DND-41 (cell line): ENCODE measurements at regions not wholly inside any gene's neighbourhood (a gene's known extent, or its start where the extent isn't known, plus 50 kb on each side); places are given as distances from the start of the nearest gene placed in this dataset.

Experiments
- CTCF ChIP-seq: IDR thresholded peaks from 2 replicates; pipeline ENCODE4 v1.5.1; 2012; ENCODE audit warnings: borderline replicate concordance, low read length, moderate library complexity, mild to moderate bottlenecking; ENCODE audit not compliant: poor library complexity, severe bottlenecking; ENCODE audit errors: extremely low read depth
- EZH2 ChIP-seq: IDR thresholded peaks from 3 replicates; pipeline ENCODE4 v1.6.1; 2012; ENCODE audit warnings: borderline replicate concordance, low read depth, mild to moderate bottlenecking, moderate library complexity, low read length, inconsistent platforms; ENCODE audit not compliant: severe bottlenecking

DNA sequence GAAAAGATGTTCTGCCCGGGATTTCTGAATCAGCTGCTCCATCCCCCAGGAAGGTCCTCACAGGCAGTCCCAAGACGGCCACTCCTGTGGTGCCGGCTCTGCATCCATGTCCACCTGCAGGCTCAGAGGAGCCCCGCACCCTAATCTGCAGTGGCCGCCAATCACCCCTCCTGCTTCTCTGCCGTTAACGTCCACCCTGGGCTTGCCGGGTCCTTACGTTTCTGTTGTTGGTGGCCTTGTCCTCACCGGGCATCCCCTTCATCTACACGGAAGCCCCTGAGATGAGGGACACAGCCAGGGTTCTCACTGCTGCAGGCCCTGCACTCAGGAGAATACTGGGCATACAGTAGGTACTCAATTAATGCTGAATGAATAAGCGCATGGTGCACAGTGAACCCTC lies 131.5 kb upstream of the SNTG2 start:
- TF ChIP-seq EZH2 (no peak), CTCF (no peak)
